HL-60 (cell line): ENCODE measurements at regions not wholly inside any gene's neighbourhood (a gene's known extent, or its start where the extent isn't known, plus 50 kb on each side); places are given as distances from the start of the nearest gene placed in this dataset.

Experiments
- CTCF ChIP-seq: IDR thresholded peaks from one replicate; pipeline ENCODE4 v1.5.1; 2011; ENCODE audit warnings: low read length, control low read depth, inconsistent platforms; ENCODE audit not compliant: insufficient read depth
- GABPA ChIP-seq: IDR thresholded peaks from 2 replicates; pipeline ENCODE4 v1.6.1; 2012; ENCODE audit warnings: low read depth
- POLR2AphosphoS5 ChIP-seq: IDR thresholded peaks from 2 replicates; pipeline ENCODE4 v1.6.1; 2012; ENCODE audit warnings: low read depth
- REST ChIP-seq: IDR thresholded peaks from 2 replicates; pipeline ENCODE4 v1.6.1; 2012; ENCODE audit warnings: low read depth; ENCODE audit not compliant: insufficient replicate concordance
- SPI1 ChIP-seq: IDR thresholded peaks from 2 replicates; pipeline ENCODE4 v1.6.1; 2012; ENCODE audit warnings: low read depth, mild to moderate bottlenecking, borderline replicate concordance

GRCh38 chr5:72623936-72624335 is 116.7 kb upstream of the ZNF366 start:
- TF ChIP-seq CTCF (no peak), POLR2AphosphoS5 (no peak), GABPA (no peak), REST (no peak), SPI1 (no peak)
